HAP-1 (cell line): ENCODE measurements at regions not wholly inside any gene's neighbourhood (a gene's known extent, or its start where the extent isn't known, plus 50 kb on each side); places are given as distances from the start of the nearest gene placed in this dataset.

ENCODE experiments used
- DNase-seq, 2 experiments: peaks; one replicate each; pipeline ENCODE4 v3.0.0-alpha.2; 2016 to 2020; ENCODE audit warnings: low spot score in 2 of 2
- H3K27me3 ChIP-seq: fragments of 250-450 bp; sonication (Bioruptor Pico); 2 replicates; pipeline ENCODE4 v1.5.1; 2020; ENCODE audit warnings: low read depth, mild to moderate bottlenecking, moderate library complexity
- H3K36me3 ChIP-seq: fragments of 250-450 bp; sonication (Bioruptor Pico); replicated peaks from 2 replicates; pipeline ENCODE4 v1.5.1; 2020; ENCODE audit warnings: mild to moderate bottlenecking
- H3K4me1 ChIP-seq: fragments of 250-450 bp; sonication (Bioruptor Pico); 2 replicates; pipeline ENCODE4 v1.5.1; 2020; ENCODE audit warnings: mild to moderate bottlenecking
- H3K4me3 ChIP-seq: fragments of 250-450 bp; sonication (Bioruptor Pico); 2 replicates; pipeline ENCODE4 v1.5.1; 2020; ENCODE audit warnings: mild to moderate bottlenecking, moderate library complexity
- H3K9me3 ChIP-seq: fragments of 250-450 bp; sonication (Bioruptor Pico); 2 replicates; pipeline ENCODE4 v1.5.1; 2020; ENCODE audit warnings: mild to moderate bottlenecking, moderate library complexity
- in situ Hi-C: fragments of 300-500 bp; cut with MboI; formaldehyde crosslinking; loops from 3 replicates; pipeline ENCODE4 v1.14.3; 2020; ENCODE audit warnings: low sequenced_read_pairs, inconsistent platforms, mixed read lengths

GRCh38 chr12:124397399-124397679 is 102.4 kb downstream of the RFLNA start:
- no peaks in the 10 kb centered on the region for H3K27me3 ChIP-seq
- H3K4me3 ChIP-seq = no peak overlapping the region
- no peaks in the 10 kb centered on the region for H3K9me3 ChIP-seq
- H3K4me1 ChIP-seq = no peaks in the 10 kb centered on the region
- no peak for DNase-seq
- in situ Hi-C loops = no loop called here
- peaks cover 38% of the 10 kb centered on the region for H3K36me3 ChIP-seq

- no peak overlapping the region for H3K4me3 ChIP-seq
- in situ Hi-C loops = no loop called here
- no peaks in the 10 kb centered on the region for H3K27me3 ChIP-seq
- H3K9me3 ChIP-seq = no peaks in the 10 kb centered on the region
- no peaks in the 10 kb centered on the region for H3K4me1 ChIP-seq
- H3K36me3 ChIP-seq = peaks cover 38% of the 10 kb centered on the region
- DNase-seq = no peak
These were observed 101.9 kb downstream of the RFLNA start for GRCh38 chr12:124396544-124397398.

- in situ Hi-C loops = no loop called here
- Histone ChIP-seq H3K36me3 (peaks cover 38% of the 10 kb centered on the region), H3K9me3 (no peaks in the 10 kb centered on the region), H3K4me3 (no peak overlapping the region), H3K27me3 (no peaks in the 10 kb centered on the region), H3K4me1 (no peaks in the 10 kb centered on the region)
- no peak for DNase-seq
These were observed 101.1 kb downstream of the RFLNA start for GRCh38 chr12:124395986-124396385.

GRCh38 chr12:124395284-124395752 is 100.4 kb downstream of the RFLNA start:
- H3K9me3 ChIP-seq = no peaks in the 10 kb centered on the region
- H3K36me3 ChIP-seq = peaks cover 38% of the 10 kb centered on the region
- H3K27me3 ChIP-seq = no peaks in the 10 kb centered on the region
- no peak overlapping the region for H3K4me3 ChIP-seq
- in situ Hi-C loops = no loop called here
- DNase-seq = no peak
- H3K4me1 ChIP-seq = no peaks in the 10 kb centered on the region

GRCh38 chr12:124394462-124395128 is 99.7 kb downstream of the RFLNA start:
- H3K36me3 ChIP-seq = peaks cover 32% of the 10 kb centered on the region
- H3K4me1 ChIP-seq = no peaks in the 10 kb centered on the region
- in situ Hi-C loops = no loop called here
- DNase-seq = no peak
- H3K27me3 ChIP-seq = no peaks in the 10 kb centered on the region
- no peak overlapping the region for H3K4me3 ChIP-seq
- H3K9me3 ChIP-seq = no peaks in the 10 kb centered on the region

- no peaks in the 10 kb centered on the region for H3K27me3 ChIP-seq
- in situ Hi-C loops = no loop called here
- H3K36me3 ChIP-seq = peaks cover 29% of the 10 kb centered on the region
- DNase-seq = no peak
- H3K4me1 ChIP-seq = no peaks in the 10 kb centered on the region
- H3K4me3 ChIP-seq = no peak overlapping the region
- H3K9me3 ChIP-seq = no peaks in the 10 kb centered on the region
These were observed 98.9 kb downstream of the RFLNA start for GRCh38 chr12:124393831-124394230.

- Histone ChIP-seq H3K4me3 (no peak overlapping the region), H3K9me3 (no peaks in the 10 kb centered on the region), H3K27me3 (no peaks in the 10 kb centered on the region), H3K36me3 (peaks cover 29% of the 10 kb centered on the region), H3K4me1 (no peaks in the 10 kb centered on the region)
- DNase-seq = no peak
- in situ Hi-C loops = no loop called here
These were observed 98.5 kb downstream of the RFLNA start for GRCh38 chr12:124393414-124393790.

GRCh38 chr12:124392667-124393413 is 97.9 kb downstream of the RFLNA start:
- no peaks in the 10 kb centered on the region for H3K9me3 ChIP-seq
- in situ Hi-C loops = no loop called here
- no peak overlapping the region for H3K4me3 ChIP-seq
- DNase-seq = no peak
- no peaks in the 10 kb centered on the region for H3K27me3 ChIP-seq
- no peaks in the 10 kb centered on the region for H3K4me1 ChIP-seq
- peaks cover 26% of the 10 kb centered on the region for H3K36me3 ChIP-seq

GRCh38 chr12:124392271-124392666 is 97.4 kb downstream of the RFLNA start:
- in situ Hi-C loops = no loop called here
- Histone ChIP-seq H3K9me3 (no peaks in the 10 kb centered on the region), H3K4me3 (no peak overlapping the region), H3K4me1 (no peaks in the 10 kb centered on the region), H3K36me3 (peaks cover 25% of the 10 kb centered on the region), H3K27me3 (no peaks in the 10 kb centered on the region)
- no peak for DNase-seq

- DNase-seq = no peak
- no peaks in the 10 kb centered on the region for H3K4me1 ChIP-seq
- H3K36me3 ChIP-seq = peaks cover 25% of the 10 kb centered on the region
- H3K9me3 ChIP-seq = no peaks in the 10 kb centered on the region
- H3K27me3 ChIP-seq = no peaks in the 10 kb centered on the region
- in situ Hi-C loops = no loop called here
- no peak overlapping the region for H3K4me3 ChIP-seq
These were observed 96.7 kb downstream of the RFLNA start for GRCh38 chr12:124391340-124392261.

GRCh38 chr12:124390442-124391097 is 95.7 kb downstream of the RFLNA start:
- no peak for DNase-seq
- H3K4me3 ChIP-seq = no peak overlapping the region
- H3K27me3 ChIP-seq = no peaks in the 10 kb centered on the region
- in situ Hi-C loops = no loop called here
- peaks cover 20% of the 10 kb centered on the region for H3K36me3 ChIP-seq
- no peaks in the 10 kb centered on the region for H3K9me3 ChIP-seq
- no peaks in the 10 kb centered on the region for H3K4me1 ChIP-seq

- Histone ChIP-seq H3K9me3 (no peaks in the 10 kb centered on the region), H3K36me3 (peaks cover 17% of the 10 kb centered on the region), H3K4me1 (no peaks in the 10 kb centered on the region), H3K4me3 (no peak overlapping the region), H3K27me3 (no peaks in the 10 kb centered on the region)
- in situ Hi-C loops = no loop called here
- no peak for DNase-seq
These were observed 95.0 kb downstream of the RFLNA start for GRCh38 chr12:124389725-124390441.
